ENCODE measurements at regions not wholly inside any gene's neighbourhood (a gene's known extent, or its start where the extent isn't known, plus 50 kb on each side); places are given as distances from the start of the nearest gene placed in this dataset.
A peak's percentile ranks its signal among the peaks of the same experiment; 100 is the strongest.
"Not testable (repeated sequence)": the region's sequence is repeated elsewhere in the genome, so short reads cannot be mapped to it uniquely, and the experiment has no call there.

DNA sequence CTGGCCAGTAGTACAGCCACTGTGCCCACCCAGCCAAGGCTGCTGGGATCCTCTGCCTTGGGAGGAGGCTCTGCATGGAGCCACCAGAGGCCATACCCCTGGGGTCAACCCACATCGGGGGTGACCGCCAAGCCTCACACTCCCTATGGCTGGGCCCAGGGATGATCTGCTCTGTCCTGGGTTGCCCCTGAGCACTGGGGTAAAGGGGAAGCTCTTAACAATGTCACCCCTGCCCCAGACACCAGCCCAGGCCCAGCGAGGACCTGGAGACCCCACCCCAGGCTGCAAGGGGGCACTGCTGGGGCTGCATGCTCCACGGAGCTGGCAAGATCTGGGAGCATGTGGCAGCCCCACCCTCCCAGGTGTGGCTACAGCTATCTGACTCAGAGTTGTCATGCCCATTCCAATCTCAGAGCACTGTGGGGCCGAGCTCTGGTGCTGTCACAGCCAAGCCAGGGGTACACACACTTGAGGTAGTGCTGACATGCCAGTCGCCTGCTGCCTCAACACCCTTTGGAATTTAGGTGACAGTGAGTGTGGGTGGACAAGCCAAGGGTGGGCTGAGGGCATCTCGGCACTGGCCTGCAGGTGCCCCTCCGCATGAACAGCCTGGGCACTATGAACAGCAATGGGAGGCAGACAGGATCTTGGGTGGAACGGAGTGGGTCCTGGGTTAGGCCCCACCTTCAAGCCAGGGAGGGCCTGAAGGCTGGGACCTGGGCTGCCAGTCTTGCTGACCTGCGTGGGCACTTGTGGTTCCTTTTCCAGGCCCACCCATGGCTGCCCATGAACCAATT lies 427.7 kb downstream of the LRRIQ3 start:
- no peak for DNase-seq (ENCODE audit: low spot score)

DNA sequence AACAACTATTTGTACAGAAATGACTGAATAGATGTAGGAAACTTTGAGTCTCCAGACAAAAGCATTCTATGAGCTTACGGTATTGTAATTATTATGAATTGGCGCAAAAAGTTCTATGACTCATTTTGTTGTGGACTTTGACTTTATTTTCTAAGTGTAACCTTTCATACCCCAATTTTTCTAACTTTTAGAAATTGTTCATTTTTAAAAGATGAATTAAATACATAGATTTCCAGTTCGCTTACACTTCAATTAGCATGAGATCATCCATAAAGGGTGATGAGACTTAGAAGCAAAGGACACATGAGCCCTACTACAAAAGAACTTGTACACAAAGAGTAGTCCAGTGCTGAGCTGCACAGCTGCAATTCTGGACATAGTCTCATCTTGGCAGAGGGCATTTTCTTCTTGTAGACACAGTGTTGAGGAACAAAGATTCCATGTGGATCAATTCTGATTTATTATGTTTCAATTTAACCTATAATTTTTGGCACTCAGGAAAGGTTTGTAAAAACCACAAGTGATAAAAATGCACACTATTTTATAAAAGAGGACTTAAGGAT lies 431.1 kb downstream of the LRRIQ3 start:
- no peak for DNase-seq (ENCODE audit: low spot score)

DNA sequence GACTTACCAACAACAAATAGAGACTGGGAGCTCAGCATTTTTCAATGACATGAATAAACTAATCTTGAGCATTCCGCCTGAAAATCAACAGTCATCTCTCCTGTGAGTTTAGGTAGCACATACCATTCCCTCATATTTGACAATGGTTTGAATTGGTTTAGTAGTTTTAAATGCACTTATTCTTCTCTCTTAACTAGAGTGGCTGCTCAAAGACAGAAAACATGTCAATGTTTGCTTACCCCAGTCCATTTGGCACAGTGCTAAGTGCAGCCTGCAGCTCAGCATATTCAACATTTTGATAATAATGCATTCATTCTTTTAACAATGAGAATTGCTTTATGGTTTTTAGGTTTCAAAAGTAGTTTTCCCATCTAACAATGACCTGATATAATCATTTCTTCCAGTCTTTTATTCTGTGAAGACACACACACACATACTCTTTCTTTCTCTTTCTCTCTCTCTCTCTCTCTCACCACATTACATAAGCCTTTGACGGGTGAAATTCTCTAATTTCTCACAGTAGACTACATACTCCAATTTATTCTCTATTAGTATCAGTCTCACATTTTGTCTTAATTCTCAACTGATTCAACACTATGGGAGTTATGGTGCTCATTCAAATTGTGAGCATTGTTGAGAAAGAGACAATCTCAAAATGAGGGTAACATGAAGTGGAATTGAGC lies 432.3 kb downstream of the LRRIQ3 start:
- DNase-seq (ENCODE audit: low spot score) = no peak

DNA sequence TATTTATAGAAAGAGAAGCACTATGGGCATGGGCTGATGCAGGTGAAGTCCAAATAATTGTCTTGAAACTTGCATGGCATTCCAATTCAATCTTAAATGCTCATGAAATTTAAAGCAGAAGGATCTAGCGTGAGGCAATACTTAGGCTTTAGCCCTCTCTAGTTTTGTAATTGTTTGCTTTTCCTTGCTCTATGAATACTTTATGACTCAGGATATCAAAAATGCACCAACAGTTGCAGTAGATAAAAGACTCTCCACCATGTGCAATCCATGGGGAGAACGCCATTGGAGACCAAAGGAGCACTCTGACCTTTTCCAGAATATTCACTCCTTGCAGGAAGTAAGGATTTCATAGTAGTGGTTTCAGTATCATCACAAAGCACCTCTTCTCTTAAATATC lies 436.4 kb downstream of the LRRIQ3 start:
- DNase-seq (ENCODE audit: low spot score) = no peak

DNA sequence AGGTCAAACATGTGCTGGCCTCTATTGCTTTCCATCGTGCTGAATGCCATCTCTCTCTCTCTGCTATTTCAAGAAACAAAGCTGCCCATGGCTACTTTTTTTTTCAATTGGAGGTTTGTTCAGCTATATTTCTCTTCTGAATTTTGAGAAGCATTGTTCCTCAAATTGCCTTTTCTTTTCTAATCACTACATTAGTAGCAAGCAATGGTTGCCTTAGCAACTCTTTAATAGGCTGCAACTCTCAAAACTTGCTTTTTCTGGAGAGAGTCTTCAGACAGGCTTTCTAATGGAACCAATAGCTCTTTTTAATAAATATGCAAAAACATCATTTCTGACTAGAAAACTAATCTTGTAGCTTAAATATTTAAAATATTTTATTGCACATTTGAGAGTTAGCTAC lies 439.0 kb downstream of the LRRIQ3 start:
- DNase-seq (ENCODE audit: low spot score) = no peak

DNA sequence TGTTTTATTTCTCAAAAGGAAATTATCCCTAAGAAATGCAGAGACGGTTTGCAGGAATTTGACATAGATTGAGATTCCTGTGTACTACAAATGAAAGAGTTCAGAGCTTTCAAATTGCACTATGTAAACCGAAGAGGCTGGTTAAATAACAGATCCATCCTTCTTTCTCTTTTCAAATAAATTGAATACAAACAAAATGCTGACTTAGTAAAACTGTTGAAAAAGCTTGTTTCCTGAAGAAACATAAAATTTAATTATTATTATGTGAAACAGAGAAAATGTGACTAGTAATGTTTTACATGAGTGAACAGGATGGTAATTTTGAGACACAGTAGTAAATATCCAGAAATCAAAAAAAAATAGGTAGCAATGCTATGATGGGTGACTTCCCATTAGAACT lies 441.2 kb downstream of the LRRIQ3 start:
- no peak for DNase-seq (ENCODE audit: low spot score)

DNA sequence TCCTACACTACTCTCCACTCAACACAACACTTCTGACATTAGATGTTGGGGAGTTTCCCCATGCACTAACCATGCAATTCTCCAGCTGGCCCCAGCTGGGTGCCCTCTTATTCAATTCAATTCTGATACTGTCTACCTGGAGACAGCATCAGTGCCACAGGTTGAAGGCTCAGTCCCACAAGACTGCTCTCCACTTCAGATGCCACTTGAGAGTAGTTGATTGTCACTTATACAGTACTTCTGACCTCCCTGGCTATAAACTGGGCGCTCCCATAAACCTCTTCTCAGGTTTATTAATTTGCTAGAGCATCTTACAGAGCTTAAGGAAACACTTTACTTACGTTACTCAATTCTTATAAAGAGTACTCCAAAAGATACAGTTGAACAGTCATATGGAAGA lies 442.3 kb downstream of the LRRIQ3 start:
- DNase-seq (ENCODE audit: low spot score) = no peak

DNA sequence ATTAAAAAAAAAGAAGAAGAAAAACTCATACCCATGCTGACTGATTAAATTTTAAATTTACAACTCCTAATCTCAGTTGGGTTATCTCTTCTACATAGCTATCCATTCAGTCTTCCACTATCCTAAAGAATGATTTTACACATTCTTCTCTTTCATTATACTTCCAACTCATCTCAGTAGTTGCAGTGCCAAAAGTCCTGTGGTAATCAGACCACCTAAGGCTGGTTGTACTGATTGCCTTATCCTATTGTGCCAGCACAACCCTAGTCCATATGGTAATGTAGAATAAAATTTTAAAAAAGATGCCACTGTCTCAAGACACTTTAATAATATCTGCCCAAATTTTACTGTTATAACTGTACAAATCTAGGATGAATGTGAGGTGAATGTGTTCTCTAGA lies 448.0 kb downstream of the LRRIQ3 start:
- no peak for DNase-seq (ENCODE audit: low spot score)

DNA sequence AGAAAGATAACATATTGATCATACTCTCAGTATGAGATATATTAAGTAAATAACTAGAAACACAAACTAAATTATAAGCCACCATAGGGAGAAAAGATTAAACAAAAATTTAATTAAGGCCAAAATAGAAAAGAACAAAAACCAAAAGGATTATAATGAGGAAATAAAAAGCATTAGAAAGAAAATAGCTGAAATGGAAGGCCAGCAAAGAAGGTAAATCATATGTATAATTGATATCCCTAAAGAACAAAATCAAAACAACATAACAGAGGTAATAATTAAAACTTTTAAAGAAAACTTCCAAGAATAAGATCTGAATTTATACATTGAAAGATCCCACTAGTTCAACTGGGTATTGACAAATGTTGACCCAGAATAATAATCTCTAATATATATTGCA lies 453.0 kb downstream of the LRRIQ3 start:
- no peak for DNase-seq (ENCODE audit: low spot score)

DNA sequence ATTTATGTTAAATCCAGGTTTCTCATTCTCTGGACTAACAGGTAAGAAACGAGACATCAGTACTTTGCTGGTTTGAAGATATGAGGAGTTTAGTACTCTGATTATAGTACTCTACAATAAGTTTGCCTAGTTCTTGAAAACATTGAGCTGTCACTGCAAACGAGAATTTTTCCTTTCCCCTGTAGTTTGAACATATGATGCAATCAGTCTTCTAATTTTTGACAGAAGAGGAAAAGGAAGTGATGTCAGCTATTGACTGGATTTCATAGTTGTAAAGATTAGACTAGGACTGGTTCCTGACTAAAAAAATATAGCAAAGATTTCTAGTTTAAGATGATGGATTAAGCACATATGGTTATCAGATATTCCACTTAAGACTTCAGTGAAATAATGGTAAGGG lies 461.9 kb downstream of the LRRIQ3 start:
- no peak for DNase-seq (ENCODE audit: low spot score)

DNA sequence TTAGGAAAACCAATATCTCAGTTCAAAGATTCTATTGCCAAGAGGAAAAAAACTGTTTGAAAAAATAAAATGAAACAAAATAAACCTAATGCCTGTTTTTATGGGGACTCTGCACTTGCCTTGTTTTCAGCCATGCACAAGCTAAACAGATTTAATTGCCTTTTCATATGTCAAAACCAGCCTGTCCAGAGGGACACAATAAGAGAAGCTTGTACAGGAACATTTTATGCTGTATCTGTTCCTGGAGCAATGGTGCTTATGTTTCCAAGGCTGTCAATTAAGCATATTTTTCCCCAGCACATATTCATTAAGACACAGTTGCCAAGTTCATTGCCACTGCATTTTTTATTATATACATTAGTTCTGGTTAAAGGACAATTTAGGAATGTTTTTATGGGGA lies 470.9 kb downstream of the LRRIQ3 start:
- no peak for DNase-seq (ENCODE audit: low spot score)

DNA sequence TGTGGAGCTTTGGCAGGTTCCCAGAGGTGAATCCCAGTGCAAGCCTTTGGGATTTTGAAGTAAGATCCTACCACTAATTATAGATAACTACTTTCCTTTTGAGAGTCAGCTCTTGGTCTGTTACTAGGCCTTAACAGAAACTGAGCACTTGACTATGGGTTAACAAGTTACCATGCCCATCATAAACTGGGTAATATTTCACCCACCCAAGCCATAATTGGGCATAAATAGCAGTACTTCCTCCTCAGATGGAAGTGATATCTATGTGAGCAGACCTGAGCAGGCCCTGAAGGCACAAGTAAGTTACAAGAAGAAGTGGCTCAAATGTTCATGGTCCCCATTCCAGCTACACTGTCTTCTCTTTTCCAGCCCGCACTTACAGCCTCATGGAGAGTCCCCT lies 475.9 kb downstream of the LRRIQ3 start:
- no peak for DNase-seq (ENCODE audit: low spot score)

DNA sequence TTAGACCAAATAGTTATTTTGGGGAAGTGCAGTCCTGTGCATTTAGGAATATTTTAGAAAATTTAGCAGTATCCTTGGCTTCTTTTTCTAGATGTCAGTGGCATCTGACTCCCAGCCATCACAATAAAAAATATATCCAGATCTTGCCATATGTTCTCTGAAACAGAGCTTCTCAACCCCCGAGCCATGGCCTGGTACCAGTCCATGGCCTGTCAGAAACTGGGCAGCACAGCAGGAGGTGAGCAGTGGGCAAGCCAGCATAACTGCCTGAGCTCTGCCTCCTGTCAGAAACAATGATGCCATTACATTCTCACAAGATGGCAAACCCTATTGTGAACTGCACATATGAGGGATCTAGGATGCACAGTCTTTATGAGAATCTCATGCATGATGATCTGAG lies 480.0 kb downstream of the LRRIQ3 start:
- DNase-seq (ENCODE audit: low spot score) = no peak

DNA sequence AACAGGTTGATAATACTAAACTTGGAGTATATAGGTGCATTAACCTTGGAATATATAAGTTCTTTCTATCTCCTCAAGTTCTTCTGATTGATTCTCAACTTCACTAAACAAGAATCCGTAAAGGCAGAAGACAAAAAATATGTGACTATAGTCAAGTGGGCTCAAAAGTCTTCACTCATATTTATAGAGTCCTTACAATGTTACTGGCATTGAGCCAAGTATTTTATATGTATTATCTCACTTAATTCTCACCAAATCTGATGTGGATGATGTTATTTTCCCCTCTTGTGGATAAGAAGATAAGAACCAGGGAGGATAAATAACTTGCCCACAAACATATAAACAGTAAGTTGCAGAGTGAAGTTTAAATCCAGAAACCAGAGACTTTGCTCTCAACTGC lies 486.9 kb downstream of the LRRIQ3 start:
- no peak for DNase-seq (ENCODE audit: low spot score)

DNA sequence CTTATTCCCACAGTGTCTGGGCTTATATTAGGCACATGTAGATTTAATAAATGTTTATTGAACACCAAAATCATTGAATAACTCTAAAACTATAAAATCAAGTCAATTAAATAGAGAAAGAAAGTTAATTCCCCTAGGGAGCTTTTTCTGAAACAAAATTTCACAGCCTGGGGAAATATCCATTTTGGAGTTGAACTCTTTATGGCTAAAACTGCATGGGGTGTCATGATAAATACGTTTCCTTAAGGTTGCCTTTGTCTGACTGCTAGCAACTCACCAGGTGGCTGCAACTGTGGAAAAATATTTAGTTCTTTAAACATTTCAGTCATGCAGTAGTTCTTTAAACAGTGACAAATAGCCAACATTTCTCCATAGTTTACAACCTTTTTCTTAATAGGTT lies 496.1 kb downstream of the LRRIQ3 start:
- DNase-seq (ENCODE audit: low spot score) = no peak

DNA sequence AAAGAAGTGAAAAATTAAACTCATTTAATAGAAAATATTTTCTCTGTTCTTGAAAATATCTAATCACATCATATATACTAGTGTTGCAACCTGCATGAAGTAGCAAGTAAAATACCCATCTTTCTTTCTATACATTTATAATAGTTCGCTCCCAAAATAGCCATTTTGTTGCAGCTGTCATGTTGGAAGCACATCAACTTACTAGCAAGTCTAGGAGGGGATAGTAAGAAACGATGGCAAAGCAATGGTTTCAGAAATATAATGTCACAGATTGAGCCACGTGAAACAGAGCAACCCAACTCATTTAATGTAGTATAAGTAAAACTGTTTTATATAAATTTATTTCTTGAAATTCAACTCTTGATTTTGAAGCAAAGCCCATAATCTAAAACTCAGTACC lies 521.8 kb downstream of the LRRIQ3 start:
- DNase-seq (ENCODE audit: low spot score) = no peak

DNA sequence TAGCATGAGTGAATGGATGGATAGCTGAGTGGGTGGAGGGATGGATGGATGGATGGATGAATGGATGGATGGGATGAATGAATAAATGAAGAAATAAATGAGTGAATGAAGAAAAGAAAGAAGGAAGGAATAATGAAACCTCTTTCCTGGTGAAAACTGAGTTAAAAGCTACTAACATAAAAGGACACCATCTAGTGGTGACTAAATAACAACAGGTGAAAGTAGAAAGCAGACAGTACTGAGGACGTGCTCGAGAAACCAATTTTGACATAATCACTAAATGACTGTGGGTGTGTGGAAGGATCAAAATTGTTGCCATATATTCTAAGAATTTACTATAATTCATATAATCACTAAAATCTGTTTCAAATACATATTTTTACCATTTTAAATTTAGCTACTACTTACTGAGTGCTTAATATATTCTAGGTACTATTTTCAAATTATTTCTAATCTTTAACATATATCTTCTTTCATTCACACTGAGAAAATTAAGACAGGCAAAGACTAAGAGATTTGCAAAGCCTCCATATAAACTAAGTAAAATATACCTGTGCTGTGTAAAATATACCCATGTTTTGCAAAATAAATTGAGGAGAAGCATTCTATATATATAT lies 522.9 kb downstream of the LRRIQ3 start:
- peak; percentile 18 for DNase-seq (ENCODE audit: low spot score)

DNA sequence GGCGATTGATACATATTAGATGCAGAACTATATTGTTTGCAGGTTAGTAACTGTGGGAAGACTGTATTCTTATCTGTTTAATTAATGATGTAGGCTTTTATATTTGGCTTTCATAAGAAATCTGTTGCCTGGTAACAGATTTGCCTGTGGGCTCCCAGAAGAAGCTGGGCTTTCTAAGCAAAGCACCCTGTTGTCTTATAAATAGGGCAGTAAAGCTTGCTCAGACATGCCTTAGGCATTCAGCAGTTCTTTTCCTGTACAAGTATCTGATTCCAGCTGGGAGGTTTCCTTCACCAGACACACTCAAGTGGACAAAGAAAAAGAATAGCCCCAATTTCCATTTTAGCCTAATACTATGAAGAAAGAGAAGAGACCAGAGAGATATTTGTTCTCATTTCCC lies 524.0 kb downstream of the LRRIQ3 start:
- DNase-seq (ENCODE audit: low spot score) = no peak

DNA sequence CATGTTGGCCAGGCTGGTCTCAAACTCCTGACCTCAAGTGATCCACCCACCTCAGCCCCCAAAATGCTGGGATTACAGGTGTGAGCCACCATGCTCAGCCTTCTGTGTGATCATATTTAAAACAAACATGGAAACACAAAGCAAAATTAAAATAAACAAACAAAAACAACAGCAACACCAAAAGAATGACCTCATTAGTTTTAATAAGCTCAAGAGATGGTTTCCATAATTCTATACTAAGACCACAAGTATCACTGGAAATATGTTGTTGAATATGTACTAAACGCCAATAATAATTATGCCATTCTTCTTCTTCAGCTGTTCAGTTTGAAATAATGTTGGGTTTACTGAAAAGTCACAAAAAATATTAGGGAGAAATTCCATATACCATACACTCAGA lies 526.4 kb downstream of the LRRIQ3 start:
- no peak for DNase-seq (ENCODE audit: low spot score)

DNA sequence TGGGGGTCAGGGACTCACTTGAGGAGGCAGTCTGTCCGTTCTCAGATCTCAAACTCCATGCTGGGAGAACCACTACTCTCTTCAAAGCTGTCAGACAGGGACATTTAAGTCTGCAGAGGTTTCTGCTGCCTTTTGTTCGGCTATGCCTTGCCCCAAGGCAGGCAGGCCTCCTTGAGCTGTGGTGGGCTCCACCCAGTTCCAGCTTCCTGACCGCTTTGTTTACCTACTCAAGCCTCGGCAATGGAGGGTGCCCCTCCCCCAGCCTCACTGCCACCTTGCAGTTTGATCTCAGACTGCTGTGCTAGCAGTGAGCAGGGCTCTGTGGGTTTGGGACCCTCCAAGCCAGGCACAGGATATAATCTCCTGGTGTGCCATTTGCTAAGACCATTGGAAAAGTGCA lies 530.0 kb downstream of the LRRIQ3 start:
- not testable (repeated sequence) for DNase-seq (ENCODE audit: low spot score)

DNA sequence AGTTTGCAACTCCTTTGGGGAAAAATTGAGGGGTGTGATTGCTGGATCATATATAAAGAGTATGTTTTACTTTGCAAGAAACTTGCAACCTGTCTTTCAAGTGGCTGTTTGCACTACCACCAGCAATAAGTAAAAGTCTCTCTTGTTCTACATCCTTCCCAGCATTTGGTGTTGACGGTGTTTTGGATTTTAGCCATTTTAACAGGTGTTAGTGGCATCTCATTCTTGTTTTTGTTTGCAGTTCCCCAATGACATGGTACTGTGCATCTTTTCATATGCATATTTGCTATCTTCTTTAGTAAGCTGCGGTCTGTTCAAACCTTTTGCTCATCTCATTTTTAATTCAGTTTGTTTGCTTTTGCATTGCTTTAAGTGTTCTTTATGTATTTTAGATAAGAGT lies 535.5 kb downstream of the LRRIQ3 start:
- DNase-seq (ENCODE audit: low spot score) = no peak

DNA sequence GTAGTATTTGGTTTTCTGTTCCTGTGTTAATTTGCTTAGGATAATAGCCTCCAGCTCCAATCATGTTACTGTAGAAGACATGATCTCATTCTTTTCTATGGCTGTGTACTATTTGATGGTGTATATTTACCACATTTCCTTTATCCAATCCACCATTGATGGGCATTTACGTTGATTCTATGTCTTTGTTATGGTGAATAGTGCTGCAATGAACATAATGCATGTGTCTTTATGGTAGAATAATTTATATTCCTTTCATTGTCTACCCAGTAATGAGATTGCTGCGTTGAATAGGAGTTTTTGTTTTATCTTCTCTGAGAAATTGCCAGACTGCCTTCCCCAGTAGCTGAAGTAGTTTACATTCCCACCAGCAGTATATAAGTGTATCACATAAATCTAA lies 538.8 kb downstream of the LRRIQ3 start:
- DNase-seq (ENCODE audit: low spot score) = no peak

DNA sequence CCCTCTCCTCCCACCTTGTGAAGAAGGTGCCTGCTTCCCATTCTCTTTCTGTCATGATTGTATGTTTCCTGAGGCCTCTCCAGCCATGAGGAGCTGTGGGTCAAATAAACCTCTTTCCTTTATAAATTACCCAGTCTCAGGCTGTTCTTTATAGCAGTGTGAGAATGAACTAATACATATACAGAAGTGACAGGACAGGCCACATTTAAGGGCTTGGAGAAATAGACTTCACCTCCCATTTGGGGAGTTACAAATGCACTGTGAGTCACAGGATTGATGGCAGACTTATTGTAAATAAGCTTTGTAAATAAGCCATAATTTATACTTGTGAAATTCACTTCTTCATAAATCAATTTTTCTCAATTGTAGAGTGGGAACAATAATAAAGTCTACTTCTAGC lies 543.3 kb downstream of the LRRIQ3 start:
- no peak for DNase-seq (ENCODE audit: low spot score)

Data from SK-N-DZ (cell line).